BLaER1 treated with 17β-estradiol and CSF1 and Interleukin-3, amounts not matched to agents 10 nM and 100 nM (cell line): ENCODE measurements at regions not wholly inside any gene's neighbourhood (a gene's known extent, or its start where the extent isn't known, plus 50 kb on each side); places are given as distances from the start of the nearest gene placed in this dataset.

Experiments used
- H3K27ac ChIP-seq, 11 experiments: shearing (Covaris generic); formaldehyde crosslinking; 2 replicates each; pipeline ENCODE4 v1.8.1; 2022
- H3K27me3 ChIP-seq, 11 experiments: shearing (Covaris generic); formaldehyde crosslinking; 2 replicates each; pipeline ENCODE4 v1.8.1; 2022
- H3K36me3 ChIP-seq, 11 experiments: shearing (Covaris generic); formaldehyde crosslinking; 2 replicates each; pipeline ENCODE4 v1.8.1; 2022
- H3K4me1 ChIP-seq, 10 experiments: shearing (Covaris generic); formaldehyde crosslinking; 2 replicates each; pipeline ENCODE4 v1.8.1; 2022
- H3K4me2 ChIP-seq, 11 experiments: shearing (Covaris generic); formaldehyde crosslinking; 2 replicates each; pipeline ENCODE4 v1.8.1; 2022
- H3K4me3 ChIP-seq, 10 experiments: shearing (Covaris generic); formaldehyde crosslinking; 2 replicates each; pipeline ENCODE4 v1.8.1; 2022
- H3K9ac ChIP-seq, 11 experiments: shearing (Covaris generic); formaldehyde crosslinking; 2 replicates each; pipeline ENCODE4 v1.8.1; 2022
- H3K9me3 ChIP-seq, 11 experiments: shearing (Covaris generic); formaldehyde crosslinking; replicated peaks in 1 of 11; 2 replicates each; pipeline ENCODE4 v1.8.1; 2022
- H4K20me1 ChIP-seq, 11 experiments: shearing (Covaris generic); formaldehyde crosslinking; 2 replicates each; pipeline ENCODE4 v1.8.1; 2022
- Cebpa-rat ChIP-seq, 11 experiments: shearing (Covaris generic); IDR thresholded peaks; 2 replicates each; pipeline ENCODE4 v1.8.1; 2022

GRCh38 chr1:96030312-96030711 lies 691.3 kb upstream of the PTBP2 start:
- H3K36me3 ChIP-seq = no peaks in the 10 kb centered on the region; a peak in 1 of 22 replicates
- no peaks in the 10 kb centered on the region for H3K4me1 ChIP-seq
- H3K9ac ChIP-seq = no peak overlapping the region
- H3K4me3 ChIP-seq = no peak overlapping the region
- TF ChIP-seq Cebpa-rat (IDR thresholded peaks at IDR 0.05) = no peak
- no peak overlapping the region for H3K4me2 ChIP-seq
- H3K27me3 ChIP-seq = no peaks in the 10 kb centered on the region
- no peak overlapping the region for H3K27ac ChIP-seq
- H4K20me1 ChIP-seq = no peaks in the 10 kb centered on the region
- peaks cover 15 to 20% (median 18%) of the 10 kb centered on the region in 11 experiments for H3K9me3 ChIP-seq

- Histone ChIP-seq H3K4me2 (no peak overlapping the region), H4K20me1 (no peaks in the 10 kb centered on the region), H3K9me3 (peaks cover 2 to 3% (median 3%) of the 10 kb centered on the region in 11 experiments; a peak in 20 of 22 replicates), H3K4me3 (no peak overlapping the region), H3K27ac (no peak overlapping the region), H3K9ac (no peak overlapping the region), H3K4me1 (no peaks in the 10 kb centered on the region), H3K27me3 (no peaks in the 10 kb centered on the region), H3K36me3 (no peaks in the 10 kb centered on the region)
- no peak for TF ChIP-seq Cebpa-rat (IDR thresholded peaks at IDR 0.05)
These were observed 687.6 kb upstream of the PTBP2 start for GRCh38 chr1:96034006-96034405.

GRCh38 chr1:96036763-96037162 lies 684.8 kb upstream of the PTBP2 start:
- Histone ChIP-seq H4K20me1 (no peaks in the 10 kb centered on the region), H3K4me2 (no peak overlapping the region), H3K27ac (no peak overlapping the region), H3K9me3 (no peaks in the 10 kb centered on the region), H3K36me3 (no peaks in the 10 kb centered on the region), H3K9ac (no peak overlapping the region), H3K4me3 (no peak overlapping the region), H3K4me1 (no peaks in the 10 kb centered on the region), H3K27me3 (no peaks in the 10 kb centered on the region)
- TF ChIP-seq Cebpa-rat (IDR thresholded peaks at IDR 0.05) = no peak

- H3K27ac ChIP-seq = no peak overlapping the region
- no peaks in the 10 kb centered on the region for H4K20me1 ChIP-seq
- no peak overlapping the region for H3K4me2 ChIP-seq
- no peaks in the 10 kb centered on the region for H3K27me3 ChIP-seq
- no peaks in the 10 kb centered on the region for H3K4me1 ChIP-seq
- H3K9me3 ChIP-seq = no peaks in the 10 kb centered on the region
- no peak overlapping the region for H3K9ac ChIP-seq
- no peak overlapping the region for H3K4me3 ChIP-seq
- no peak for TF ChIP-seq Cebpa-rat (IDR thresholded peaks at IDR 0.05)
- H3K36me3 ChIP-seq = no peaks in the 10 kb centered on the region
These were observed 682.9 kb upstream of the PTBP2 start for GRCh38 chr1:96038636-96039035.

- Histone ChIP-seq H3K4me2 (no peak overlapping the region), H3K4me3 (no peak overlapping the region), H3K36me3 (no peaks in the 10 kb centered on the region), H3K4me1 (no peaks in the 10 kb centered on the region), H3K27me3 (no peaks in the 10 kb centered on the region), H3K9ac (no peak overlapping the region), H3K27ac (no peak overlapping the region), H3K9me3 (no peaks in the 10 kb centered on the region), H4K20me1 (no peaks in the 10 kb centered on the region)
- TF ChIP-seq Cebpa-rat (IDR thresholded peaks at IDR 0.05) = no peak
These were observed 681.7 kb upstream of the PTBP2 start for GRCh38 chr1:96039910-96040309.

- no peak for TF ChIP-seq Cebpa-rat (IDR thresholded peaks at IDR 0.05)
- H3K9me3 ChIP-seq = no peaks in the 10 kb centered on the region
- no peak overlapping the region for H3K4me3 ChIP-seq
- no peaks in the 10 kb centered on the region for H3K36me3 ChIP-seq
- no peaks in the 10 kb centered on the region for H3K27me3 ChIP-seq
- H4K20me1 ChIP-seq = no peaks in the 10 kb centered on the region
- H3K27ac ChIP-seq = no peak overlapping the region
- no peak overlapping the region for H3K9ac ChIP-seq
- H3K4me1 ChIP-seq = no peaks in the 10 kb centered on the region
- H3K4me2 ChIP-seq = no peak overlapping the region
These were observed 680.1 kb upstream of the PTBP2 start for GRCh38 chr1:96041470-96041869.

GRCh38 chr1:96048572-96049212 lies 672.9 kb upstream of the PTBP2 start:
- Histone ChIP-seq H3K4me2 (no peak overlapping the region), H4K20me1 (no peaks in the 10 kb centered on the region), H3K36me3 (no peaks in the 10 kb centered on the region), H3K27ac (no peak overlapping the region), H3K4me1 (peaks cover 0 to 8% (median 3%) of the 10 kb centered on the region in 10 experiments; a peak in 9 of 20 replicates), H3K9ac (no peak overlapping the region), H3K27me3 (no peaks in the 10 kb centered on the region), H3K9me3 (no peaks in the 10 kb centered on the region), H3K4me3 (no peak overlapping the region)
- no peak for TF ChIP-seq Cebpa-rat (IDR thresholded peaks at IDR 0.05)

- Histone ChIP-seq H3K27ac (no peak overlapping the region), H3K9me3 (no peaks in the 10 kb centered on the region), H3K36me3 (no peaks in the 10 kb centered on the region), H3K9ac (no peak overlapping the region), H3K4me1 (peaks cover 0 to 8% (median 3%) of the 10 kb centered on the region in 10 experiments; a peak in 9 of 20 replicates), H4K20me1 (no peaks in the 10 kb centered on the region), H3K27me3 (no peaks in the 10 kb centered on the region), H3K4me2 (peak overlapping the region in 6 of 11 experiments; percentile 2 to 43 (median 30); a peak in 6 of 22 replicates), H3K4me3 (no peak overlapping the region)
- no peak for TF ChIP-seq Cebpa-rat (IDR thresholded peaks at IDR 0.05)
These were observed 671.7 kb upstream of the PTBP2 start for GRCh38 chr1:96049759-96050409.

GRCh38 chr1:96059276-96059675 lies 662.3 kb upstream of the PTBP2 start:
- TF ChIP-seq Cebpa-rat (IDR thresholded peaks at IDR 0.05) = no peak
- H3K27ac ChIP-seq = no peak overlapping the region

GRCh38 chr1:96059736-96060135 lies 661.8 kb upstream of the PTBP2 start:
- no peaks in the 10 kb centered on the region for H4K20me1 ChIP-seq
- H3K36me3 ChIP-seq = no peaks in the 10 kb centered on the region
- H3K4me2 ChIP-seq = no peak overlapping the region
- no peak for TF ChIP-seq Cebpa-rat (IDR thresholded peaks at IDR 0.05)
- H3K4me1 ChIP-seq = no peaks in the 10 kb centered on the region
- H3K9me3 ChIP-seq = peaks cover 0 to 9% (median 4%) of the 10 kb centered on the region in 11 experiments; a peak in 7 of 22 replicates
- no peak overlapping the region for H3K27ac ChIP-seq
- no peak overlapping the region for H3K9ac ChIP-seq
- H3K27me3 ChIP-seq = no peaks in the 10 kb centered on the region
- no peak overlapping the region for H3K4me3 ChIP-seq

More at GRCh38 chr1:96059276-96059675, 662.3 kb upstream of the PTBP2 start:
- peaks cover 0 to 9% (median 4%) of the 10 kb centered on the region in 11 experiments; a peak in 7 of 22 replicates for H3K9me3 ChIP-seq
- H3K9ac ChIP-seq = no peak overlapping the region
- no peak overlapping the region for H3K4me3 ChIP-seq
- no peaks in the 10 kb centered on the region for H3K27me3 ChIP-seq
- H3K36me3 ChIP-seq = no peaks in the 10 kb centered on the region
- no peaks in the 10 kb centered on the region for H4K20me1 ChIP-seq
- H3K4me1 ChIP-seq = no peaks in the 10 kb centered on the region
- H3K4me2 ChIP-seq = no peak overlapping the region
